HS-27A (cell line): ENCODE measurements at regions not wholly inside any gene's neighbourhood (a gene's known extent, or its start where the extent isn't known, plus 50 kb on each side); places are given as distances from the start of the nearest gene placed in this dataset.

ENCODE experiments used
- DNase-seq: peaks from one replicate; pipeline ENCODE4 v3.0.0-alpha.2; 2012; ENCODE audit warnings: low read depth, missing footprints

- no peak for DNase-seq
Observed at GRCh38 chr2:195606179-195606578, 50.8 kb upstream of the SLC39A10 start.

DNA sequence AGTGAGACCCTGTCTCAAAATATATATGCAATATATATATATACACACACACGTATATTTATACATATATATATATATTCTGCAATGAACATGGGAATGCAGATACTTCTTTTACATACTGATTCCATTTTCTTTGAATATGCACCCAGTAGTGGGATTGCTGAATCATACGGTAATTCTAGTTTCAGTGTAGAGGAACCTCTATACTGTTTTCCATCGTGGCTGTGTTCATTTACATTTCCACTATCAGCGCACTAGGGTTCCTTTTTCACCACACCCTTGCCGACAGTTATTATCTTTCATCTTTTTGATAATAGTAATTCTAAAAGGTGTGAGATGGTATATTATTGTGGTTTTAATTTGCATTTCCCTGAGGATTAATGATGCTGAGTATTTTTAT, 52.3 kb upstream of the SLC39A10 start:
- DNase-seq: no peak

DNA sequence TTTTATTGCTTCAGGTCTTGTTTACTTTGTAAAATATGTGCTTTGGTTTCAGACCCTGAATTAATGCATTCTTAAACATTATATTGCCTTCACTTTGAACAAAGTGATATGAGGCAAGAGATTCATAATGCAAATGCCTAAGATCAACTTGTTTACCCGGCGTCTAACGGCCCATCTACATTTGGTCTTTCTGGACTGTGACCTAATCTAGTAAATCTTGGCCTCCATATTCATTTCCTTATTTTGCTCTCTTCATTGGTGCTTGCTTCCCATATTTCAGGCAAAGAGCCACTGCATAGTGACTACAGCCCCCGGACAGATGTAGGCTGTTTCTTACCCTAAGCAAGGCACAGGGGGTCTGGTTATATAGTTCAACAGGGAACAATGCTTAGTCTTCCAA, 53.0 kb upstream of the SLC39A10 start:
- DNase-seq: no peak

- DNase-seq: no peak
Observed at GRCh38 chr2:195603408-195603807, 53.6 kb upstream of the SLC39A10 start.

- DNase-seq: no peak
Observed at GRCh38 chr2:195602687-195603086, 54.3 kb upstream of the SLC39A10 start.

DNA sequence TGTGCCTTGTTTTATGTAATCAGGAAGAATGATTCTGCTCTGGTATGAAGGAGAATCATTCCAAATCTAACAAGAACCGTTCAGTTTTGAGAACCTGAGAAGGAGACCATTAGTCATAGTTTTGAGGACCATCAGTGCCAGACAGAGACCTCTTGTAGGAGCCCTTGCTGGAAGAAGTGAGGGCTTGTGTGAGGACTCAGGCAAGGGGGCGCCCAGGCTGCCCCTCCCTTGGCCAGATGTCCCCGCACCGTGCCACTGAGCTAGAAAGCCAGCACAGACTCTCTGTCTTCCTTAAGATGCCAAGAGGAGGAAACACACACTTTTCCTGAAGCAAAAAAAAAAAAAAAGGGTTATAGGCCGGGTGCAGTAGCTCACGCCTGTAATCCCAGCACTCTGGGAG, 55.7 kb upstream of the SLC39A10 start:
- no peak for DNase-seq

- DNase-seq: no peak
Observed at GRCh38 chr2:195600778-195601177, 56.2 kb upstream of the SLC39A10 start.

DNA sequence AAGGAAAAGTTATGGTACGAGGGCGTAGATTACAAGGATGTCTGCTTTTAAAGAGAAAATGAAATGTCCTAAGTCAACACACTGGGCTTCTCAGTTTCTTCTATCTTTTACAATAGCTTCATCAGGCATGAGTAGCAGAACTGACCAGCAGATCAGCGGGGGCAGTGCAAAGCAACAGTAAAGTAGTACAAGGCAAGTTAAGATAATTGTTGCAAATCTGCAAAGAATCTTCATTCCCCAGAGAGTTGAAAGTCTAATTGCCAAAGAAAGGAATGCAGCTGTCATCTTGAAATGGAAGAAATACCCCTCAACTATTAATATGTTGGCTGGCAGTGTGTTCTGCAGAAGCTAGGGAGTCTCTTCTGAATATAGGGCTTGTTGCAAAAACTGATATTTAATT, 60.2 kb upstream of the SLC39A10 start:
- no peak for DNase-seq

DNA sequence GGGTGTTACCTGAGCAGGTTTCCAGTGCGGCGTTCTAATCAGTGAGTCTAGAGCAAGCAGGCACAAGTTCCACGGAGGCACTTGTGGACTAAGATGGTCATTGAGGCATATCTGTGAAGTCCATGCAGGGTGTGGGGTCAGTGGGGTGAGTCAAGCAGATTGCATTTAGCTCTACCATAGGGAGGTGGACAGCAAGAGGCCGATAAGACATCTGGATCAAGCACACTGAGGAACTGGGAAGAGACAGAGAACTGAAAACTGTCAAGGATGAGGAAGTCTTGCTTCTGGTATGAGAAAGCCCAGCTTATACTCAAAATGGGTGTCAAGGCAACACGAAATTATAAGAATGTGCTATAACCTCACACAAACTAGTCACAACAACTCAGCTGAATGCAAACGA, 61.2 kb upstream of the SLC39A10 start:
- no peak for DNase-seq

DNA sequence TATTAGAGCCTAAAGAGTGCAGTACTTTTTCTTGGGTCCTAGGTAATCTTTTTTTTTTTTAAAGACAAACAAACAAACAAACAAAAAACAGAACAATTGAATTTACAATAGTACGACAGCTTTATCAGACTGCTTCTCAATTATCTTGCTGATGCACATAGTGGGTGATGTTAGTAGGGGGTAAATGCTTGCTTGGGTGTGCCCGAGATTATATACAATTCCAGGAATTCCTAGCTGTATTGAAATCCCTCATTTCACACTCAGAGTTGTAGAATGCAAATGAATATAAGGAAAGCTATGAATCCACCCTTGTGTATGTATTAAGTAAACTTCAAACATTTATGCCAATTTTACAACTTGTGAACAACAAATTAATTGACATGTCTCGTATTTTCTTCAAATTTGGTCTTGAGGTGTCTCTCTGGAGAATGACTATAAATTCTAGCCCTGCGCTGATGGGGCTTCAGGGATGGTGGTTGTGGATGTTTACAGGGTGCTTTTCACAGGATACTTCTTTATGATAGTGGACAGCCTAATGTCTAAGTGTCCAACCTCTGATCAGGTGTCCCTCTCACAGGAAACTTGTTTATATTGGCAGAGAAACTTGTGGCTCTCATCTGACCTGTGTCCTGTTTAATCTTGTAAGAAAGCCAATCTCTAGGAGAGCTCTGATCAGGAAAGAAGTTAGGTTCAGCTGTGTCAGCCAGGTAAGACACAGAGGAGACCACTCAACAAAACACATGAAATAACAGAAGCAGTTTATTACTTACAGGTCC, 61.9 kb upstream of the SLC39A10 start:
- no peak for DNase-seq

- DNase-seq: no peak
Observed at GRCh38 chr2:195594248-195594647, 62.8 kb upstream of the SLC39A10 start.

GRCh38 chr2:195592105-195592504, 64.9 kb upstream of the SLC39A10 start:
- DNase-seq: no peak

GRCh38 chr2:195590861-195591205, 66.2 kb upstream of the SLC39A10 start:
- no peak for DNase-seq

- no peak for DNase-seq
Observed at GRCh38 chr2:195590199-195590860, 66.7 kb upstream of the SLC39A10 start.

DNA sequence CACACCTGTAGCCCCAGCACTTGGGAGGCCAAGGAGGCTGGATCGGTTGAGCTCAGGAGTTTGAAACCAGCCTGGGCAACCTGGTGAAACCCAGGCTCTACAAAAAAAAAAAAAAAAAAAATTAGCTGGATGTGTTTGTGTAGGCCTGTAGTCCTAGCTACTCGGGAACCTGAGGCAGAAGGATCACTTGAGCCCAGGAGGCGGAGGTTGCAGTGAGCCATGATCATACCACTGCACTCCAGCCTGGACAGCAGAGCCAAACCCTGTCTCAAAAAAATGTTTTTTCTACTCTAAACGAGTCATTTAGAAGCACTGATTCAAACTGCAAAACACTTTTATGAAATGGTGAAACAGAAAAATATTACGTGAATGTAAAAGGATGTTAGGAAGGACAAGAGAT, 69.1 kb upstream of the SLC39A10 start:
- DNase-seq: no peak

DNA sequence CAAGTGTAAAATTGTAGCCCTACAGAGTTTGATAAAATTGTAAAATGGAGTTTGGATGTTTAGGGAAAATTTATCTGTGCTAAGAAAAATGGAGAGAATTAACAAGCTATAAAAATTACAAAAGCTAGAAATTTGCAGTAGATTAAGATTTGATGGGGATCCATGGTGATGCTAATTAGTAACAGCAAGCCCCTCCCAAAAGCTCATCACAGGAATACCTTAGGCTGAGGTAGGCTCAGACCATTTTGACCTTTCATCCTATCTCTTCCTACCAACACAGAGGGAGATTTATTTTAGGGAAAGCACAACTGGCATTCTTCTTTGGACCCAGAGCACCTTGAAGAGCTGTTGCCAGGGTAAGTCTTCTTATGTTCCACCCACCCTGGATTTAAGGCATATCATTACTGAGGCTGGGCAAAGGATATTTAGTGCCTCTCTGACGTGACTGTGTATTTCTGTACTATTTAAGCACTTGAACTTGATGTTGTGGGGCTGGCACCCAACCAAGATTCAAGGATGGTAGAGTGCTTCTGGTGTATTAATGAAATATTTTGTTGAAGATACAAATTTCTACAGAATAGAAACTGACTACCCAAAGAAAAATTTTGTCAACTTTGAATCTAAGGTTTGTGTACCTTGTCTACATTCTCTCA, 70.8 kb upstream of the SLC39A10 start:
- no peak for DNase-seq

DNA sequence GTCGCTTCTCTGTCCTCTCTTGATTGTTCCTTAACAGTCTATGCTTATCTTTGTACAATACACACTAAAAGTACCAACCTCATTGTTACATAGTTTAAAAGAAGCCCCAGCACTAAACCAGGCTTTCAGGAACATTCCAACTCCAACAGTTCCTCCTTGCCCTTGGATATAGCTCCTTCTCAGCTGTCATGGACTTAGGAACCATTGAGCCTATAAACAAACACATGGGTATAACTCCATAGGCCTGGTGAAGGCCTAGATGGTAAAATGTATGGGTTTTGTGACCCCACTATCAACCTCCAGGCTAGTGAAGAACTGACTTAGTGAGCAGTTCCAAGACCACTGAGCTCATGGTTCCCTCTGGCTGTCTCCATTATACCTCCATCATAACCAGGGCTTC, 74.8 kb upstream of the SLC39A10 start:
- DNase-seq: no peak

DNA sequence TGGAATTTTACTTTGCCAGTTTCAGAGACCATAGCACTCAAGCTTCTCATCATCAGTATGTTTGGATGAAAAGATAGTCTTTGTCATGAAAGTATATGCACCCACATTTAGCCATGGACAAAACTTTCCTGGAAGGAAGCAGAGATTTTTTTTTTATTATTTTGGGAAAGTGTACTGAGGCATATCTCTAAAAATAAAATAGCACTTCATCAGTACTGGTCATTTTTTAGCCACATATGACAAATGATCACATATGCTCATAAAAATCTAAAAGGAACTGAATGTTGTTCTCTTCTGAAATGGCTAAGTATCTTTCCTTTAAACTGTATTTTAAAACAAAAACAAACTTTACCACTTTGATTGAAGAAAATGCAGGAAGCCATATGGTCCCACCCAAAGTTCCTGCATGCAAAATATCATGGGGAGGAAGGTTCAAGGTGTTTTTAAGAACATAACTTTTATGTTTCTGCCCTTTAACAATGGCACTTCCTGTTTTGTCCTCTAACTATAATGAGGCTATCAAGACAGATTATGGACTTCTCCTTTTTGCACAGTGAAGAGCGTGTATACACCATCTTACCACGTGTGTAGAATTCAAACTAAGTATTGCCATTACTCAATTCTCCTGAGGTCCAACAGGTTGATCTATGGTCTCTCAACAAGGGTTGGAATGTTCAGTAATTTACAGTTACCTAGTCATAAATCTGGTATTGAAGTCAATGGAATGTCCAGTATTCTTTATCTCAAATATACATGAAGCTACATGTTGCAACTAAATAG, 77.1 kb upstream of the SLC39A10 start:
- DNase-seq: no peak

DNA sequence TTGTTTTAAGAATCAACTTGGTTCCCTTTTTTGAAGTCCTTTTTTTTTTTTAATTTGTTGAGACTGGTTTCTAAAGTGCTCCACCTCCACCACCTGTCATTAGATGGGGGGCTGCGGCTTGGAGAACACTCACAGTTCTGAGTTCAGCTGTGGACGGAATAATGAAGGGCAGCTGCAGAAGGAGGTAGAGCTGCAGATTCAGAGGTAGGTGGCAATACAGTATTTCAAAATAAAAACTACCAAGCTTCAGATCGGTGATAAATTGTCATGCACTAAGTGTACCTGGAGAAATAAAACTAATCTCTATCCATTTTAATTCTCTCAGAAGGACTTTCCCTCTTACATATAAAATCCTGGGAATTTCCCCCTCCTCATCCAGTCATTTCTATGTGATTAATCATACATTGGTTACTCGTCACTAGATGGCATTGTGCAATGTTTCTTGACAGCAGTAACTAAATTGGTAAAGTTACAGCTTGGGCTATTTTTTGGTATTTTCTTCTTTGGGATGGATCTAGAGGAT, 81.1 kb upstream of the SLC39A10 start:
- peak; percentile 53 for DNase-seq

DNA sequence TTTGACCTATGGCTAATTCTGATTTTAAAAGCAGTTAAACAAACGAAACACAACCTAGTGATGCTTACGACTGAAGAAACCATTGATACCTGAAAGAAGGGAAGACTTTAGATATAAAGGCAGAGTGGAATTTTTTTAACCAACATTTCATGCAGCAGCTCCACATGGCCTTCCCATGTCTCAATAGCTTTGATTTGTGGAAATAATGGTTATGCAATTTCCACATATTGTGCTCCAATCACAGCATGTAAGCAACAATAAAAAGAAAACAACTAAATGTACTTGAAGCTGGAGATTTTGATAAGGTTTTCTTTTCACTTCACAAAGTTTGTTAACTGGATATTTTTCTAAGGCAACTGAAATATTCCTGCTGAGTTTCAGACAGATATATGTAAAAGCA, 82.0 kb upstream of the SLC39A10 start:
- no peak for DNase-seq

DNA sequence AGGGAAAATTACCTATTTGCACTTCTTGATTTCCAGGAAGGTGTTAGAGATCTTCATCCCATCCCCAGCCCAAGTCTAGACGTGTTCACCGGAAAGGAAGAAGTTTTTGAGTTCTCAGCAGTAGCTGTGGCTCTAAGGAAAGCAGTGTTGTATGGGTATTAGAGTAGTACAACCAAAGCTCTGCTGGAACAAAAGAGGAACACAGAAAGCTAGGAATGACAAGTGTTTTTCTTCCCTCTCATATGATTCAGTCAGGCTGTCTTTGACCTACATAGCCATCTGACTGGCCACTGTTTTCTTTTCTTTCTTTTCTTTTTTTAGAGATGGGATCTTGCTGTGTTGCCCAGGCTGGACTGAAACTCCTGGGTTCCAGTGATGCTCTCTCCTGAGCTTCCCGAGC, 82.7 kb upstream of the SLC39A10 start:
- no peak for DNase-seq

GRCh38 chr2:195572895-195573683, 83.9 kb upstream of the SLC39A10 start:
- no peak for DNase-seq
